NCI-H345 treated with DMSO at 0.1 percent for 48 hours (cell line): ENCODE measurements at regions not wholly inside any gene's neighbourhood (a gene's known extent, or its start where the extent isn't known, plus 50 kb on each side); places are given as distances from the start of the nearest gene placed in this dataset.
"Not testable (repeated sequence)": the region's sequence is repeated elsewhere in the genome, so short reads cannot be mapped to it uniquely, and the experiment has no call there.

Source experiments
- DNase-seq: peaks from one replicate; lab custom pipeline; 2025; ENCODE audit not compliant: unreplicated experiment; lab: John Stamatoyannopoulos, UW

- no peak for DNase-seq
Measured at GRCh38 chr21:26331205-26331980, 160.8 kb upstream of the APP start.

- DNase-seq, result no peak
Measured at GRCh38 chr21:26320596-26320995, 150.0 kb upstream of the APP start.

GRCh38 chr21:26307640-26308039, 137.1 kb upstream of the APP start:
- no peak for DNase-seq

GRCh38 chr21:26297851-26298250, 127.3 kb upstream of the APP start:
- no peak for DNase-seq

- no peak for DNase-seq
Measured at GRCh38 chr21:26293141-26293946, 122.8 kb upstream of the APP start.

- no peak for DNase-seq
Measured at GRCh38 chr21:26288026-26288425, 117.5 kb upstream of the APP start.

- DNase-seq, result no peak
Measured at GRCh38 chr21:26284531-26284930, 114.0 kb upstream of the APP start.

- peak; percentile 15 for DNase-seq
Measured at GRCh38 chr21:26282058-26282457, 111.5 kb upstream of the APP start.

- no peak for DNase-seq
Measured at GRCh38 chr21:26281506-26281905, 110.9 kb upstream of the APP start.

- DNase-seq, result no peak
Measured at GRCh38 chr21:26280775-26281174, 110.2 kb upstream of the APP start.

GRCh38 chr21:26280148-26280547, 109.6 kb upstream of the APP start:
- DNase-seq, result no peak

GRCh38 chr21:26275801-26276200, 105.2 kb upstream of the APP start:
- no peak for DNase-seq

GRCh38 chr21:26273686-26274313, 103.2 kb upstream of the APP start:
- no peak for DNase-seq

- no peak for DNase-seq
Measured at GRCh38 chr21:26267389-26267788, 96.8 kb upstream of the APP start.

GRCh38 chr21:26246073-26246472, 75.5 kb upstream of the APP start:
- DNase-seq, result no peak

- no peak for DNase-seq
Measured at GRCh38 chr21:26245428-26245827, 74.9 kb upstream of the APP start.

- DNase-seq, result no peak
Measured at GRCh38 chr21:26238646-26239045, 68.1 kb upstream of the APP start.

GRCh38 chr21:26236281-26236680, 65.7 kb upstream of the APP start:
- DNase-seq, result no peak

GRCh38 chr21:26233297-26233696, 62.7 kb upstream of the APP start:
- not testable (repeated sequence) for DNase-seq

GRCh38 chr21:26232491-26232890, 61.9 kb upstream of the APP start:
- DNase-seq, result not testable (repeated sequence)

- DNase-seq, result no peak
Measured at GRCh38 chr21:26227130-26227529, 56.6 kb upstream of the APP start.

- no peak for DNase-seq
Measured at GRCh38 chr21:26226724-26227123, 56.2 kb upstream of the APP start.
